ENCODE measurements at regions not wholly inside any gene's neighbourhood (a gene's known extent, or its start where the extent isn't known, plus 50 kb on each side); places are given as distances from the start of the nearest gene placed in this dataset.

DNA sequence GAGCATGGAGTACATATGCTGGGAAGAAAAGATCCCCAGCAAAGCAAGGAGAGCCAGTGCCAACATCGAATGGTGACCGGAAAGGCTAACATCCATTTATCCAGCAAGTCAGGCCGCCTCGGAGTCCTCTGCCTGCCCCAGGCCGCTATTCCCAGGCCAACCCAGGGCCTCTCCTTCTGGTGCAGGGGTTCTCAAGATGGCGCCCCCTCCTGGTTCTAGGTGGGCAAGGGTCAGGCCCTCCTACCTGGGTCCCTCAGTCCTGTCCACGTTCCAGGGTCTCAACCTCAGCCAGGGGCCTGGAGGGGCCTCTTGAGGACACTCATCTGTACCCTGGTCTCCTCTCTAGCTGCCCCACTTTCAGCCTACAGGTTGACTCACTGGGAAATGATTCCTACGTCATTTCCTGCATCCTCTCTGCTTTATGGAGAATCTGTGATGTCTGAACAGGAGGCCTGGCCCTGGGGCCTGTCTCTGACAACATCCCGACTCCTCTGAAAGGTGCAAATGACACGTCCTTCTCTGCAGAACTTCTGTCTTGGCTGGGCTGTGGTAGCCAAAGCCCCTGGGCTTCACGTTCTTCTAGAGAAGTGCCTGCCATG, 145.3 kb downstream of the PSMG1 start:
- Histone ChIP-seq H3K4me3 (no peak overlapping the region), H3K36me3 (no peaks in the 10 kb centered on the region), H3K4me1 (ENCODE audit: low read depth) (peaks cover 21% of the 10 kb centered on the region), H3K9me3 (ENCODE audit: low read depth) (no peaks in the 10 kb centered on the region), H3K27me3 (no peaks in the 10 kb centered on the region), H3K27ac (no peak overlapping the region)
- TF ChIP-seq, protein P1, sequence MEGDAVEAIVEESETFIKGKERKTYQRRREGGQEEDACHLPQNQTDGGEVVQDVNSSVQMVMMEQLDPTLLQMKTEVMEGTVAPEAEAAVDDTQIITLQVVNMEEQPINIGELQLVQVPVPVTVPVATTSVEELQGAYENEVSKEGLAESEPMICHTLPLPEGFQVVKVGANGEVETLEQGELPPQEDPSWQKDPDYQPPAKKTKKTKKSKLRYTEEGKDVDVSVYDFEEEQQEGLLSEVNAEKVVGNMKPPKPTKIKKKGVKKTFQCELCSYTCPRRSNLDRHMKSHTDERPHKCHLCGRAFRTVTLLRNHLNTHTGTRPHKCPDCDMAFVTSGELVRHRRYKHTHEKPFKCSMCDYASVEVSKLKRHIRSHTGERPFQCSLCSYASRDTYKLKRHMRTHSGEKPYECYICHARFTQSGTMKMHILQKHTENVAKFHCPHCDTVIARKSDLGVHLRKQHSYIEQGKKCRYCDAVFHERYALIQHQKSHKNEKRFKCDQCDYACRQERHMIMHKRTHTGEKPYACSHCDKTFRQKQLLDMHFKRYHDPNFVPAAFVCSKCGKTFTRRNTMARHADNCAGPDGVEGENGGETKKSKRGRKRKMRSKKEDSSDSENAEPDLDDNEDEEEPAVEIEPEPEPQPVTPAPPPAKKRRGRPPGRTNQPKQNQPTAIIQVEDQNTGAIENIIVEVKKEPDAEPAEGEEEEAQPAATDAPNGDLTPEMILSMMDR (IDR thresholded peaks at IDR 0.05; ENCODE audit: low read depth, low read length): no peak
- no peak for DNase-seq (ENCODE audit: low read depth in 1 of 2, low spot score in 1 of 2)

DNA sequence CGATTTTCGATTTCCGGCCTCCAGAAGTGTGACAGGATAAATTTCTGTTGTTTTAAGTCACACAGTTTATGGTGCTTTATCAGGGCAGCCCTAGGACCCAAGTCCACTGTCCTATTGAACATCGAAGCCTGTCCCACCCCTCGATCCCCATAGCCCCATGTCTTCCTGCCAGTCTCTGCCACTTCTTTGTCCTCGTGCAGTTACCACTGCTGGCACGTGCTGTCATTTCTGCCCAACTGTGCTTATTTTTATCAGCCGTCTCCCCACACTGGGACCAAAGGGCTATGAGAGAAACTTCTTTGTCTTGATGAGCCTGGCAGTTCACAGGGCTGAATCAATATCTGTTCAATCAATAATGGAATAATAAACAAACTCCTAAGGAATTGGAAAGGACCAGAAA, 146.7 kb downstream of the PSMG1 start:
- no peaks in the 10 kb centered on the region for H3K27me3 ChIP-seq
- TF ChIP-seq, protein P1 (IDR thresholded peaks at IDR 0.05; ENCODE audit: low read depth, low read length): no peak
- H3K36me3 ChIP-seq: no peaks in the 10 kb centered on the region

DNA sequence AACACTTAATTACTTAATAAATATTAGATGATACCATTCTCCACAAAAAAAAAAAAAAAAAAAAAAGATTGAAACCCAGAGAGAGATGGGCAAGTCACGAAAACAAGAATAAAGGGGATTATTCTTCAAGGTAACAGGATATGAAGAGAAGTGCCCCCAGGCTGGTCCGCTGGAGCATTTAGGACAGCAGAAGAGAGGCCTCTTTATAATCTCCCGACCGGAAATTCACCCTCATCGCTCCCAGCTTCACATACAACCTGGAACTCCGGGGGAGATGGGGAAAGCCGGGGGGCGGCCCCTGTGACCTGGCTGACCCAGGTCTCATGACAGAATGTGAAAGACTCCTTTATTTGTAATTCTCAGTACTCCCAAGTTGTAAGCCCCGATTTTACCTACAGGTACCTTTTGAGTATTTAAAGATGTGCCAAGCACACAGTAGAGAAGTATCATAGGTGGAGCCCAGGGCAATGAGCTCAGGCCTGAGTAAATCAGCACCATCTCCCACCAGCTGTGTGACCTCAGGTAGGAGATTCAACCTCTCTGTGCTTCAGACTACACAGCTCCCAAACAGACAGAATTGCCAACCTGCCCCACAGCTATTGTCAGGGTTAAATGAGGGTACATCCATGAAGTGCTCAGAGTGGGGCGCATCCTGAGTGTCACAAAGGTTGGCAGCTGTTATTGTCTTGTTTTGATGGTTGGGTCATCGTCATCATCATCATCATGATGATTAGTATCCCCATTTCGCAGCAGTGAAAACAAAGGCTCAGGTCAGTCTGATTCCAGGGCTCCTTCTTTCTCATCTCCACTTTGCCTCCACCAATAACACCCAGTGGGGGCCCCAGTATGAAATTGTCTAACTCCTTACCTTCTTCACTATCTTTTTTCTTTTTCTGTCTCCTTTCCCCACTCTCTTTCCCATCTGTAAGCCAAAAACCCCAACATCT, 148.4 kb downstream of the PSMG1 start:
- Histone ChIP-seq H3K9me3 (ENCODE audit: low read depth) (no peaks in the 10 kb centered on the region), H3K36me3 (no peaks in the 10 kb centered on the region), H3K27me3 (no peaks in the 10 kb centered on the region), H3K27ac (no peak overlapping the region), H3K4me3 (no peak overlapping the region), H3K4me1 (ENCODE audit: low read depth) (peaks cover 19% of the 10 kb centered on the region)
- TF ChIP-seq, protein P1 (IDR thresholded peaks at IDR 0.05; ENCODE audit: low read depth, low read length): no peak
- DNase-seq (ENCODE audit: low read depth in 1 of 2, low spot score in 1 of 2): no peak

More for the DNA sequence above, 146.7 kb downstream of the PSMG1 start:
- DNase-seq (ENCODE audit: low read depth in 1 of 2, low spot score in 1 of 2): no peak
- Histone ChIP-seq H3K27ac (no peak overlapping the region), H3K9me3 (ENCODE audit: low read depth) (no peaks in the 10 kb centered on the region), H3K4me1 (ENCODE audit: low read depth) (peaks cover 21% of the 10 kb centered on the region), H3K4me3 (no peak overlapping the region)

DNA sequence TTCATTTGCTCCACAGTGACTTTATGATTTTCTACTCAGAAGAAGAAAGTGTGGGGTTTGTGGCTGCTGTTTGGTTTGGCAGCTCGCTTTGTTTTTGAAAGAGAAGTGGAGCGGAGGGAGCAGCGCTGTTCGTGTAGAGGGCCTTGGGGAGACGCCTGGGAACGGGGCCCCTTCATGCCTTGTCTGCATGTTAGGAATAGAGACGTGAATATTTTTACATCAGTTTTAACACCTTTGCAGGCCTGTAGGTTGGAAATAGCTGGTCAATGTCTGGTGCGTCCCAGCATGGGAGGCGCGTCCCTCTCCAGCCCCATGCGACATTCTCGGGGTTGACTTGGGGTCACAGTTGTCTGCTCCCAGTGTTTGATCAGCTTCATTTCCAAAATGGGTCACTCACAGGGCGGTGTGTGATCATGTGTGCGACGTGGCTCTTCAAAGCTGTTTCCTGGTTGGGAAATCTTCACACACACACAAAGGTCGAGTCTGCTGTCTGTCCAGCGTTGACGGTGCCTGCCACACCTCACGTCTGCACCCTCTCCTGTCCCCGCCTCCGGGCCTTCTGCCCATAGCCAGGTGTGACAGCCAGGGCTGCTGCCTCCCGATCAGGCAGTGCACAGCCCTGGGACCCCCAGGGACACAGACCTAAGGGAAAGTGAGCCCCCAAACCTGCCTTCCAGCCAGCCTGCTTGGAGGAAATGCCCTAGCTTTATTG, 149.2 kb downstream of the PSMG1 start:
- TF ChIP-seq, protein P1 (IDR thresholded peaks at IDR 0.05; ENCODE audit: low read depth, low read length): no peak
- Histone ChIP-seq H3K27ac (peak overlapping the region; percentile 46), H3K27me3 (no peaks in the 10 kb centered on the region), H3K4me1 (ENCODE audit: low read depth) (peaks cover 27% of the 10 kb centered on the region), H3K36me3 (no peaks in the 10 kb centered on the region), H3K9me3 (ENCODE audit: low read depth) (no peaks in the 10 kb centered on the region), H3K4me3 (no peak overlapping the region)
- DNase-seq (ENCODE audit: low read depth in 1 of 2, low spot score in 1 of 2): peak in 1 of 2 donors; percentile 49

Measured in cardiac muscle cell (in vitro differentiated cells and primary cell).